ENCODE measurements at regions not wholly inside any gene's neighbourhood (a gene's known extent, or its start where the extent isn't known, plus 50 kb on each side); places are given as distances from the start of the nearest gene placed in this dataset.

- TF ChIP-seq CTCF (IDR thresholded peaks at IDR 0.05; ENCODE audit: control extremely low read depth in 1 of 3, insufficient read depth in 1 of 3, low read depth in 1 of 3, low read length in 3 of 3) (no peak), RNF2 (IDR thresholded peaks at IDR 0.05; ENCODE audit: borderline replicate concordance, low read depth, low read length, missing control alignments, poor library complexity, severe bottlenecking) (no peak), RFX5 (IDR thresholded peaks at IDR 0.05; ENCODE audit: borderline replicate concordance, low read depth, low read length) (no peak), BACH1 (IDR thresholded peaks at IDR 0.05; ENCODE audit: low read length) (no peak), RBBP5 (IDR thresholded peaks at IDR 0.05; ENCODE audit: borderline replicate concordance, low read depth, low read length) (no peak), HDAC2 (IDR thresholded peaks at IDR 0.05; ENCODE audit: borderline replicate concordance in 1 of 2, low read depth in 2 of 2, low read length in 2 of 2) (no peak), POLR2A (IDR thresholded peaks at IDR 0.05; ENCODE audit: control extremely low read depth in 1 of 2, low read depth in 2 of 2, low read length in 2 of 2) (no peak), TEAD4 (IDR thresholded peaks at IDR 0.05; ENCODE audit: low read depth, low read length) (no peak), CREB1 (IDR thresholded peaks at IDR 0.05) (no peak), KDM4A (IDR thresholded peaks at IDR 0.05; ENCODE audit: low read depth, low read length, severe bottlenecking) (no peak), KDM1A (IDR thresholded peaks at IDR 0.05; ENCODE audit: borderline replicate concordance, low read length) (no peak), EGR1 (IDR thresholded peaks at IDR 0.05; ENCODE audit: borderline replicate concordance, low read depth, low read length) (no peak), YY1 (IDR thresholded peaks at IDR 0.05; ENCODE audit: low read depth, low read length) (no peak), POLR2AphosphoS5 (IDR thresholded peaks at IDR 0.05; ENCODE audit: low read depth, low read length) (no peak)
These were observed 275.0 kb upstream of the RBMS3 start for GRCh38 chr3:29005862-29006261.

All from H1 (cell line).